Neural progenitor cell (in vitro differentiated cells): ENCODE measurements at regions not wholly inside any gene's neighbourhood (a gene's known extent, or its start where the extent isn't known, plus 50 kb on each side); places are given as distances from the start of the nearest gene placed in this dataset.
A peak's percentile ranks its signal among the peaks of the same experiment; 100 is the strongest.

Experiments used
- DNase-seq: peaks from one replicate; pipeline ENCODE4 v3.0.0-alpha.2; 2016; ENCODE audit warnings: low spot score
- H2AFZ ChIP-seq: fragments of 200-600 bp; sonication (generic); replicated peaks from 2 replicates; pipeline ENCODE4 v1.6.1; 2016; ENCODE audit warnings: antibody characterized with exemption
- H3F3A ChIP-seq: fragments of 200-600 bp; sonication (generic); 2 replicates; pipeline ENCODE4 v1.6.1; 2016; ENCODE audit warnings: antibody characterized with exemption, low read depth
- H3K27ac ChIP-seq: fragments of 200-600 bp; sonication (generic); 2 replicates; pipeline ENCODE4 v1.5.1; 2016; ENCODE audit warnings: mild to moderate bottlenecking
- H3K27me3 ChIP-seq: fragments of 200-600 bp; sonication (generic); 2 replicates; pipeline ENCODE4 v1.6.1; 2016; ENCODE audit warnings: mild to moderate bottlenecking, moderate library complexity
- H3K36me3 ChIP-seq: fragments of 200-600 bp; sonication (generic); 2 replicates; pipeline ENCODE4 v1.5.1; 2016
- H3K4me1 ChIP-seq: fragments of 200-600 bp; sonication (generic); 2 replicates; pipeline ENCODE4 v1.6.1; 2016; ENCODE audit warnings: mixed run types
- H3K4me2 ChIP-seq: fragments of 200-600 bp; sonication (generic); 2 replicates; pipeline ENCODE4 v1.6.1; 2016
- H3K4me3 ChIP-seq: fragments of 200-600 bp; sonication (generic); 2 replicates; pipeline ENCODE4 v1.5.1; 2016
- H3K79me2 ChIP-seq: fragments of 200-600 bp; sonication (generic); 2 replicates; pipeline ENCODE4 v1.6.1; 2016; ENCODE audit warnings: low read depth
- H3K9ac ChIP-seq: fragments of 200-600 bp; sonication (generic); 2 replicates; pipeline ENCODE4 v1.6.1; 2016
- H3K9me3 ChIP-seq: fragments of 200-600 bp; sonication (generic); 2 replicates; pipeline ENCODE4 v1.5.1; 2016; ENCODE audit warnings: low read depth
- H4K20me1 ChIP-seq: fragments of 200-600 bp; sonication (generic); 2 replicates; pipeline ENCODE4 v1.6.1; 2016; ENCODE audit warnings: low read depth
- H3K27ac Mint-ChIP-seq: 3 replicates; pipeline ENCODE4 v1.8.0; 2021; ENCODE audit warnings: mixed read lengths
- H3K27me3 Mint-ChIP-seq: 2 replicates; pipeline ENCODE4 v1.8.0; 2022; ENCODE audit warnings: low read depth, mild to moderate bottlenecking, inconsistent platforms, moderate library complexity, mixed read lengths; ENCODE audit not compliant: insufficient read depth
- H3K36me3 Mint-ChIP-seq: 3 replicates; pipeline ENCODE4 v1.8.0; 2021; ENCODE audit warnings: mixed read lengths
- H3K4me1 Mint-ChIP-seq: 3 replicates; pipeline ENCODE4 v1.8.0; 2021; ENCODE audit warnings: mixed read lengths
- H3K4me3 Mint-ChIP-seq: 3 replicates; pipeline ENCODE4 v1.8.0; 2021; ENCODE audit warnings: mild to moderate bottlenecking, moderate library complexity, mixed read lengths
- H3K9me3 Mint-ChIP-seq: 3 replicates; pipeline ENCODE4 v1.8.0; 2020; ENCODE audit warnings: mixed read lengths
- EZH2 ChIP-seq: fragments of 200-600 bp; sonication (generic); IDR thresholded peaks from 2 replicates; pipeline ENCODE4 v1.6.1; 2017; ENCODE audit warnings: antibody characterized with exemption, mild to moderate bottlenecking, moderate library complexity
- EZH2phosphoT487 ChIP-seq: fragments of 200-600 bp; sonication (generic); IDR thresholded peaks from 2 replicates; pipeline ENCODE4 v1.6.1; 2017; ENCODE audit warnings: antibody characterized with exemption
- TF ChIP-seq, protein P1 (sequence below): fragments of 200-600 bp; sonication (generic); IDR thresholded peaks from 2 replicates; pipeline ENCODE4 v1.5.1; 2017; ENCODE audit warnings: antibody characterized with exemption, mild to moderate bottlenecking

DNA sequence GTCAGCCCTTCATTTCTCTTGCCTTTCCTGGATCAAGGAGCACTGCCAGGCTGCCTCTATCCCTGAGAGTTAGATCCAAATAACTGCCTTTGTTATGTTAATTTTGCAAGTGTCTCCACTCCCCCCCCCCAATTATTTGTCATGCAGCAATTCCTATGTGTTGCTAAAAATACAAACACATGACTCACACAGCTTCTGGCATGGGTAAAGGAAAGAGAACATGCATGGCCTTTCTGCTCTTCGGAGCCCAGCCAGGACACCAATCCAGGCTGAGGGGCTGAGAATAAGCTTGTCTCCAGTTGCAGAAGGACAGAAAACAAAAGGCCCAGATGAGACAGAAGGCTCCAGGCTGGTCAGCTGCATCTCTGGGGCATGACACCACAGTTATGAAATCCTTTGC, 148.0 kb upstream of the TNRC6C start:
- no peak overlapping the region for H3K4me2 ChIP-seq
- H2AFZ ChIP-seq: no peak overlapping the region
- H3K9ac ChIP-seq: no peak overlapping the region
- DNase-seq: no peak
- H3K27ac ChIP-seq: no peak overlapping the region
- no peaks in the 10 kb centered on the region for H3K36me3 ChIP-seq
- Mint-ChIP-seq H3K4me1 (peaks cover 15% of the 10 kb centered on the region), H3K27ac (no peak overlapping the region), H3K27me3 (peaks cover 14% of the 10 kb centered on the region), H3K36me3 (no peaks in the 10 kb centered on the region), H3K9me3 (peaks cover 2% of the 10 kb centered on the region), H3K4me3 (no peak overlapping the region)
- TF ChIP-seq, protein P1, sequence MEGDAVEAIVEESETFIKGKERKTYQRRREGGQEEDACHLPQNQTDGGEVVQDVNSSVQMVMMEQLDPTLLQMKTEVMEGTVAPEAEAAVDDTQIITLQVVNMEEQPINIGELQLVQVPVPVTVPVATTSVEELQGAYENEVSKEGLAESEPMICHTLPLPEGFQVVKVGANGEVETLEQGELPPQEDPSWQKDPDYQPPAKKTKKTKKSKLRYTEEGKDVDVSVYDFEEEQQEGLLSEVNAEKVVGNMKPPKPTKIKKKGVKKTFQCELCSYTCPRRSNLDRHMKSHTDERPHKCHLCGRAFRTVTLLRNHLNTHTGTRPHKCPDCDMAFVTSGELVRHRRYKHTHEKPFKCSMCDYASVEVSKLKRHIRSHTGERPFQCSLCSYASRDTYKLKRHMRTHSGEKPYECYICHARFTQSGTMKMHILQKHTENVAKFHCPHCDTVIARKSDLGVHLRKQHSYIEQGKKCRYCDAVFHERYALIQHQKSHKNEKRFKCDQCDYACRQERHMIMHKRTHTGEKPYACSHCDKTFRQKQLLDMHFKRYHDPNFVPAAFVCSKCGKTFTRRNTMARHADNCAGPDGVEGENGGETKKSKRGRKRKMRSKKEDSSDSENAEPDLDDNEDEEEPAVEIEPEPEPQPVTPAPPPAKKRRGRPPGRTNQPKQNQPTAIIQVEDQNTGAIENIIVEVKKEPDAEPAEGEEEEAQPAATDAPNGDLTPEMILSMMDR: no peak
- TF ChIP-seq EZH2 (no peak), EZH2phosphoT487 (no peak)
- no peaks in the 10 kb centered on the region for H3K9me3 ChIP-seq
- no peaks in the 10 kb centered on the region for H3K27me3 ChIP-seq
- H3K4me3 ChIP-seq: no peak overlapping the region
- H4K20me1 ChIP-seq: no peaks in the 10 kb centered on the region
- H3K79me2 ChIP-seq: no peaks in the 10 kb centered on the region
- peaks cover 2% of the 10 kb centered on the region for H3F3A ChIP-seq
- peaks cover 5% of the 10 kb centered on the region for H3K4me1 ChIP-seq

DNA sequence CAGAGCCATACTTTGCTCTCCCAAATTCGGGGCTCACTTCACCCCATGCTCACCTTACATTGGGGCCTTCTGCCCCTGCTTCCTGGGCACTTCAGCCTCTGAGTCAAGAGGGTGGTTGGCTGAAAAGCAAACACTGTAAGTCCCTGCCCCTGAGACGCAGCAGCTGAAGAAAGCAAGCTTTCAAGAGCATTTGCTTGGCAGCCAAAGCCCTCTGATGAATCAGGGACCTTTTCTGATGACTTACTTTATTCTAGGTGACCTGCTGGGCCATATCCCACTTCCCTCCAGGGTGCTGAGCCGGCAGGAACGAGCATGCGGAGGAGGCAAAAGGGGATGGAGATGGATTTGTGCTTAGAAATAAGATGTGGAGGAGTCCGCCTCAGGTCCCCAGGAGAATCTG, 147.0 kb upstream of the TNRC6C start:
- H3K27ac Mint-ChIP-seq: no peak overlapping the region
- no peak for DNase-seq
- H3K27me3 Mint-ChIP-seq: peaks cover 12% of the 10 kb centered on the region

DNA sequence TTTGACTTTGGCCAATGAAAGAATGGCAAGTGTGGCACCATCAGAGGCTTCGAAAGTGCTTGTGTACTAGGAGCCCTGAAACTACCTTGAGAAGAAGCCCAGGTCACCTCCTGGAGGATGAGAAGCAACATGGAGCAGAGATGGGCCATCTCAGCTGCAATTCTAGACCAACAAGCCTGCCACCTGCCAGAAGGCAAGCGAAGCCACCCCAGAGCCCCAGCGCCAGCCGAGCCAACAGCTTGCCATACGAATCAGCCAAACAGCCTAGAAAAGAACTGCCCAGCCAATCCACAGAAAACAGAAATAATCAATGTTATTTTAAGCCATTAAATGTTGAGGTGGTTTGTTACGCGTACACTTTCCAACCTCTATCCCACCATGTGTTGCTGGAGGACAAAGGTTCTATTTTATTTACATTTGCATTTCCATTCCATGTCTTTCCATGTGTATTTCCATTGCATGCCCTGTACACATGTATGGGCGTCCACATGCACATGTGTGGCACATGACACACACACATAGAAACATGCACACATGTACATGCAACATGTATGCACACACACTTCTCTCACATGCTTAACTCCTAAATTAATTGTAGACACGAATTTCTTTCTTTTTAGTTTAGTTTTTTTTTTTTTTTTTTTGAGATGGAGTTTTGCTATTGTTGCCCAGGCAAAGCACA, 144.3 kb upstream of the TNRC6C start:
- H3K79me2 ChIP-seq: no peaks in the 10 kb centered on the region
- DNase-seq: no peak

More for the DNA sequence above, 147.0 kb upstream of the TNRC6C start:
- Histone ChIP-seq H3K4me3 (no peak overlapping the region), H3K9me3 (no peaks in the 10 kb centered on the region), H3K27me3 (no peaks in the 10 kb centered on the region), H3K36me3 (no peaks in the 10 kb centered on the region), H2AFZ (no peak overlapping the region), H3K9ac (no peak overlapping the region), H3F3A (peaks cover 4% of the 10 kb centered on the region), H3K79me2 (no peaks in the 10 kb centered on the region), H3K4me2 (no peak overlapping the region), H3K27ac (no peak overlapping the region), H3K4me1 (peaks cover 7% of the 10 kb centered on the region), H4K20me1 (no peaks in the 10 kb centered on the region)
- H3K4me1 Mint-ChIP-seq: peaks cover 19% of the 10 kb centered on the region
- peaks cover 2% of the 10 kb centered on the region for H3K9me3 Mint-ChIP-seq
- TF ChIP-seq, protein P1: no peak
- no peak for TF ChIP-seq EZH2phosphoT487
- no peak overlapping the region for H3K4me3 Mint-ChIP-seq
- H3K36me3 Mint-ChIP-seq: no peaks in the 10 kb centered on the region

DNA sequence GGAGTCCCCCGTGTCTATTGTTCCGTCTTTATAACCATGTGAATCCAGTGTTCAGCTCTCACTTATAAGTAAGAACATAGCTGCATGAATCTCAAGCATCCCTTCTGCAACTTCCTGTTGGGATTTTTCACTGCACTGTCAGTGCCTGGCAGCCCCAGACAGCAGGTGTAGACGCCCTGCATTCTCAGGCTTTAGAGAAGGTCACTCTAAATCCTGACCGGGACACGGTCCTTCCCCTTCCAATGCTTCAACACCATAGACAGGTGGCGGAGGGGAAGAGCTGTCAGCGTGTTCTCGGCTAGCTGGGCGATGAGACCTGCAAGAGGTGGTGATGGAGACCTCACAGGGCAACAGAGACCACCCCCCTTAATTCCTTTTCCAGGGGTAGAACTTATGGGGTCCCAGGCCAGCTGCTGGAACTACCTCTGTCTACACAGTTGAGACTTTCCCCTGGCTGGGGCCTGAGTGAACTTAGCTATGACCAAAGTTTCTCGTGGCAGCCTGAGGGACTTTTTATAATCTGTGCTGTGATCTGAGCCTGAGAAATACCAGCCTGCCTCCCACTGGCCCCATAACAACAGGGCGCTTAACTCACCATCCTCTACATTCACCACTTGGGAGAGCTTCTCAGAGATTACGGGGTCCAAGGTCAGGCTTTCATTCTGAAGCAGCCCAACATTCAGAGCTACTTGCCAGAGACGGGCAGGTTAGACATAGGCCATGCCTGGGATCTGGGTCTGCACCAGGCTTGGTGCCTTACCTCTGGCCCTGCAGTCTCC, 143.2 kb upstream of the TNRC6C start:
- peaks cover 10% of the 10 kb centered on the region for H3K27me3 Mint-ChIP-seq
- no peak for DNase-seq
- peaks cover 20% of the 10 kb centered on the region for H3K4me1 ChIP-seq
- no peak overlapping the region for H2AFZ ChIP-seq
- H4K20me1 ChIP-seq: no peaks in the 10 kb centered on the region
- peaks cover 2% of the 10 kb centered on the region for H3K36me3 Mint-ChIP-seq
- H3K4me3 Mint-ChIP-seq: no peak overlapping the region
- peaks cover 29% of the 10 kb centered on the region for H3K4me1 Mint-ChIP-seq
- no peak overlapping the region for H3K9ac ChIP-seq
- no peaks in the 10 kb centered on the region for H3K79me2 ChIP-seq
- no peak overlapping the region for H3K4me2 ChIP-seq
- H3F3A ChIP-seq: peaks cover 12% of the 10 kb centered on the region
- H3K4me3 ChIP-seq: no peak overlapping the region
- H3K36me3 ChIP-seq: no peaks in the 10 kb centered on the region
- no peak overlapping the region for H3K27ac ChIP-seq
- H3K27ac Mint-ChIP-seq: peak overlapping the region; percentile 39
- H3K9me3 Mint-ChIP-seq: peaks cover 4% of the 10 kb centered on the region
- H3K27me3 ChIP-seq: no peaks in the 10 kb centered on the region
- TF ChIP-seq, protein P1: peak; percentile 25
- TF ChIP-seq EZH2phosphoT487: no peak
- no peaks in the 10 kb centered on the region for H3K9me3 ChIP-seq

More for the DNA sequence above, 144.3 kb upstream of the TNRC6C start:
- Histone ChIP-seq H3K4me2 (no peak overlapping the region), H3K27ac (no peak overlapping the region), H3F3A (peaks cover 12% of the 10 kb centered on the region), H3K4me3 (no peak overlapping the region), H3K36me3 (no peaks in the 10 kb centered on the region), H3K9ac (no peak overlapping the region), H2AFZ (no peak overlapping the region), H3K9me3 (no peaks in the 10 kb centered on the region), H3K4me1 (peaks cover 16% of the 10 kb centered on the region), H3K27me3 (no peaks in the 10 kb centered on the region), H4K20me1 (no peaks in the 10 kb centered on the region)
- Mint-ChIP-seq H3K4me3 (no peak overlapping the region), H3K36me3 (peaks cover 2% of the 10 kb centered on the region), H3K27me3 (peaks cover 10% of the 10 kb centered on the region), H3K9me3 (peaks cover 4% of the 10 kb centered on the region), H3K27ac (no peak overlapping the region), H3K4me1 (peaks cover 25% of the 10 kb centered on the region)
- no peak for TF ChIP-seq EZH2
